ENCODE measurements at regions not wholly inside any gene's neighbourhood (a gene's known extent, or its start where the extent isn't known, plus 50 kb on each side); places are given as distances from the start of the nearest gene placed in this dataset.

GRCh38 chr11:112322173-112322790 lies 61.6 kb upstream of the PLET1 start:
- Histone ChIP-seq H4K5ac (ENCODE audit: insufficient read length, low read depth, low read length) (no peak overlapping the region), H3K14ac (ENCODE audit: insufficient read length) (no peak overlapping the region), H3K56ac (replicated peaks; ENCODE audit: insufficient read length, low read depth, low read length) (no peak overlapping the region), H2BK15ac (ENCODE audit: low read length) (no peak overlapping the region), H3K4me3 (ENCODE audit: extremely low read depth in 1 of 4, insufficient read depth in 2 of 4, low read depth in 3 of 4, low read length in 4 of 4) (no peak overlapping the region), H3K27me3 (replicated peaks in 1 of 4; ENCODE audit: control insufficient read depth in 3 of 4, extremely low read depth in 1 of 4, insufficient read depth in 3 of 4, low read length in 3 of 4) (no peaks in the 10 kb centered on the region), H3K27ac (ENCODE audit: low read depth, low read length) (no peak overlapping the region), H2BK12ac (ENCODE audit: low read depth, low read length) (peak overlapping the region; percentile 1; the same call in 1 of the 2 replicates), H3K9ac (replicated peaks in 1 of 4; ENCODE audit: extremely low read depth in 1 of 4, low read depth in 3 of 4, low read length in 3 of 4) (no peak overlapping the region), H2AFZ (ENCODE audit: low read length) (no peak overlapping the region), H4K20me1 (replicated peaks in 1 of 2; ENCODE audit: control insufficient read depth in 1 of 2, insufficient read depth in 2 of 2, low read length in 2 of 2) (no peaks in the 10 kb centered on the region), H3K4me1 (replicated peaks in 1 of 4; ENCODE audit: control insufficient read depth in 3 of 4, insufficient read depth in 4 of 4, low read length in 3 of 4) (peaks cover 5 to 15% (median 8%) of the 10 kb centered on the region in 4 experiments; a peak in 5 of 7 replicates), H3K18ac (ENCODE audit: extremely low read depth, low read length) (no peak overlapping the region), H2BK5ac (ENCODE audit: low read depth, low read length) (no peak overlapping the region; the same call in 1 of the 2 replicates), H2AK5ac (ENCODE audit: low read depth, low read length) (no peak overlapping the region), H3K79me2 (ENCODE audit: control insufficient read depth in 1 of 2, insufficient read depth in 2 of 2, low read length in 2 of 2) (no peaks in the 10 kb centered on the region), H3K79me1 (ENCODE audit: low read depth, low read length) (no peaks in the 10 kb centered on the region), H3K4ac (replicated peaks; ENCODE audit: insufficient read length, low read depth, low read length) (no peak overlapping the region), H3K36me3 (ENCODE audit: control insufficient read depth in 2 of 4, insufficient read depth in 4 of 4, low read length in 3 of 4) (no peaks in the 10 kb centered on the region), H3K23ac (ENCODE audit: insufficient read length) (no peak overlapping the region), H2BK20ac (ENCODE audit: low read length) (peak overlapping the region; percentile 66; the same call in 1 of the 2 replicates), H4K8ac (ENCODE audit: extremely low read depth, insufficient read depth, low read length) (no peak overlapping the region), H2BK120ac (replicated peaks; ENCODE audit: low read depth, low read length) (no peak overlapping the region), H3K9me3 (ENCODE audit: insufficient read depth in 2 of 2, low read depth in 1 of 2, low read length in 1 of 2) (no peaks in the 10 kb centered on the region), H3K4me2 (ENCODE audit: insufficient read depth in 1 of 2, low read depth in 2 of 2, low read length in 2 of 2) (peak overlapping the region; percentile 15 to 34; a peak in 2 of 4 replicates), H4K91ac (replicated peaks; ENCODE audit: insufficient read length, low read length) (no peak overlapping the region), H3K23me2 (ENCODE audit: low read depth, low read length) (no peaks in the 10 kb centered on the region)
- TF ChIP-seq SIX5 (IDR thresholded peaks at IDR 0.05; ENCODE audit: low read depth, low read length), result no peak
- TF ChIP-seq POLR2A (IDR thresholded peaks at IDR 0.05; ENCODE audit: control extremely low read depth in 1 of 2, low read depth in 2 of 2, low read length in 2 of 2), result no peak
- TF ChIP-seq RNF2 (IDR thresholded peaks at IDR 0.05; ENCODE audit: borderline replicate concordance, low read depth, low read length, missing control alignments, poor library complexity, severe bottlenecking), result no peak
- TF ChIP-seq POLR2AphosphoS5 (IDR thresholded peaks at IDR 0.05; ENCODE audit: low read depth, low read length), result no peak
- TF ChIP-seq USF2 (IDR thresholded peaks at IDR 0.05; ENCODE audit: low read length), result no peak
- CTCF ChIA-PET (ENCODE audit: partially characterized antibody), result interaction anchor here (0.8 to 1.0 kb wide), 2 partner anchors 42 to 59 kb away, joined by 3 to 4 read pairs; no protein-coding TSS in a partner anchor
- WGBS, 2 experiments (ENCODE audit: extremely low coverage in 1 of 2, insufficient coverage in 1 of 2, insufficient read length in 1 of 2, insufficient replicate concordance in 2 of 2, low coverage in 1 of 2, low lambda C conversion rate in 2 of 2, missing lambda C conversion rate in 1 of 2), result 90% methylated on average over 8 of the region's 8 CpGs; no CpG with 5 or more reads in 1 of the 2 experiments
- DNase-seq (ENCODE audit: low read depth in 1 of 2, low spot score in 2 of 2) (no peak), FAIRE-seq (no peak)
- POLR2A ChIA-PET (ENCODE audit: partially characterized antibody), result no interaction called here

Measured in H1 (cell line).